SK-N-SH (cell line): ENCODE measurements at regions not wholly inside any gene's neighbourhood (a gene's known extent, or its start where the extent isn't known, plus 50 kb on each side); places are given as distances from the start of the nearest gene placed in this dataset.
A peak's percentile ranks its signal among the peaks of the same experiment; 100 is the strongest.

ENCODE experiments used
- CTCF ChIA-PET: fragments of 300-600, 350-600 bp; formaldehyde crosslinking; extraction: SDS; loops from one replicate; lab custom pipeline; 2021; lab: Yijun Ruan, JAX
- POLR2A ChIA-PET: fragments of 350-600 bp; sonication (Branson Sonifier 250); formaldehyde crosslinking; extraction: SDS; loops from one replicate; lab custom pipeline; 2020; ENCODE audit warnings: antibody characterized with exemption, inconsistent platforms; lab: Yijun Ruan, JAX
- DNase-seq: peaks from one replicate; pipeline ENCODE4 v3.0.0; 2012
- H2AFZ ChIP-seq: fragments of 200-600 bp; sonication (generic); 2 replicates; pipeline ENCODE4 v1.8.1; 2016; ENCODE audit warnings: antibody characterized with exemption, mild to moderate bottlenecking, low read depth
- H3F3A ChIP-seq: fragments of 200-600 bp; sonication (generic); replicated peaks from 2 replicates; pipeline ENCODE3; 2016; ENCODE audit warnings: antibody characterized with exemption, mild to moderate bottlenecking; ENCODE audit not compliant: insufficient read depth
- H3K27ac ChIP-seq, 2 experiments: fragments of 200-500 bp in 1 of 2; fragments of 200-600 bp in 1 of 2; sonication (Bioruptor generic) in 1 of 2; sonication (generic), shearing (Covaris generic) in 1 of 2; 2 replicates each; pipeline versions ENCODE4 v1.5.1 to v1.6.1; 2014 to 2016; ENCODE audit warnings: low read depth in 2 of 2, inconsistent platforms in 1 of 2, low read length in 1 of 2, mild to moderate bottlenecking in 1 of 2, mixed read lengths in 1 of 2
- H3K27me3 ChIP-seq: fragments of 200-600 bp; sonication (generic), shearing (Covaris generic); 2 replicates; pipeline ENCODE4 v1.6.1; 2016; ENCODE audit warnings: mixed run types; ENCODE audit not compliant: insufficient read depth
- H3K36me3 ChIP-seq, 2 experiments: fragments of 200-500 bp in 1 of 2; fragments of 200-600 bp in 1 of 2; sonication (Bioruptor generic) in 1 of 2; sonication (generic) in 1 of 2; replicated peaks in 1 of 2; 2 replicates each; pipeline versions ENCODE3 to v1.5.1; 2014 to 2016; ENCODE audit warnings: low read length in 1 of 2, mild to moderate bottlenecking in 1 of 2; ENCODE audit not compliant: insufficient read depth in 2 of 2, control insufficient read depth in 1 of 2
- H3K4me1 ChIP-seq, 2 experiments: fragments of 200-500 bp in 1 of 2; fragments of 200-600 bp in 1 of 2; sonication (Bioruptor generic) in 1 of 2; sonication (generic), shearing (Covaris generic) in 1 of 2; 2 replicates each; pipeline versions ENCODE4 v1.5.1 to v1.6.1; 2014 to 2016; ENCODE audit warnings: low read depth in 1 of 2, low read length in 1 of 2, mixed run types in 1 of 2; ENCODE audit not compliant: insufficient read depth in 2 of 2, control insufficient read depth in 1 of 2
- H3K4me2 ChIP-seq: fragments of 200-600 bp; sonication (generic), shearing (Covaris generic); 2 replicates; pipeline ENCODE4 v1.6.1; 2017; ENCODE audit warnings: mixed run types
- H3K4me3 ChIP-seq, 2 experiments: fragments of 200-500 bp in 1 of 2; fragments of 200-600 bp in 1 of 2; sonication (Bioruptor generic) in 1 of 2; sonication (generic), shearing (Covaris generic) in 1 of 2; 2 replicates each; pipeline versions ENCODE4 v1.5.1 to v1.8.1; 2014 to 2016; ENCODE audit warnings: low read depth in 2 of 2, inconsistent platforms in 1 of 2, low read length in 1 of 2, mild to moderate bottlenecking in 1 of 2, mixed read lengths in 1 of 2, moderate library complexity in 1 of 2
- H3K79me2 ChIP-seq: fragments of 200-600 bp; sonication (generic); 2 replicates; pipeline ENCODE4 v1.8.1; 2017; ENCODE audit warnings: mild to moderate bottlenecking; ENCODE audit not compliant: insufficient read depth
- H3K9ac ChIP-seq: fragments of 200-600 bp; sonication (generic); 2 replicates; pipeline ENCODE4 v1.6.1; 2017; ENCODE audit warnings: mixed run types
- H3K9me2 ChIP-seq: fragments of 200-600 bp; sonication (generic); 2 replicates; pipeline ENCODE4 v1.6.1; 2017; ENCODE audit warnings: mixed run types
- H3K9me3 ChIP-seq: fragments of 200-600 bp; sonication (generic); 2 replicates; pipeline ENCODE4 v1.6.1; 2017; ENCODE audit warnings: mixed run types, mild to moderate bottlenecking, moderate library complexity
- H4K20me1 ChIP-seq: fragments of 200-600 bp; sonication (generic); 2 replicates; pipeline ENCODE4 v1.6.1; 2017; ENCODE audit warnings: mild to moderate bottlenecking, mixed run types; ENCODE audit not compliant: insufficient read depth
- EP300 ChIP-seq, 2 experiments: IDR thresholded peaks; 2 replicates each; pipeline versions ENCODE4 v1.4.0 to v1.6.1; 2012; ENCODE audit warnings: borderline replicate concordance in 1 of 2, low read depth in 1 of 2, low read length in 1 of 2
- FOSL2 ChIP-seq: IDR thresholded peaks from 2 replicates; pipeline ENCODE4 v1.4.0; 2012; ENCODE audit warnings: low read depth, mild to moderate bottlenecking, moderate library complexity, borderline replicate concordance
- FOXJ3 ChIP-seq: sonication (generic); formaldehyde crosslinking; IDR thresholded peaks from 2 replicates; pipeline ENCODE4 v1.5.1; 2020; ENCODE audit warnings: mild to moderate bottlenecking, missing genetic modification reagents
- FOXM1 ChIP-seq: IDR thresholded peaks from 2 replicates; pipeline ENCODE4 v1.4.0; 2012; ENCODE audit warnings: low read depth, mild to moderate bottlenecking
- JUND ChIP-seq: IDR thresholded peaks from 2 replicates; pipeline ENCODE4 v1.4.0; 2012
- NFIC ChIP-seq: IDR thresholded peaks from 2 replicates; pipeline ENCODE4 v1.4.0; 2012; ENCODE audit warnings: borderline replicate concordance
- POLR2AphosphoS5 ChIP-seq: IDR thresholded peaks from 2 replicates; pipeline ENCODE4 v1.6.1; 2012; ENCODE audit warnings: low read depth, low read length
- RAD21 ChIP-seq: IDR thresholded peaks from 2 replicates; pipeline ENCODE4 v1.6.1; 2012; ENCODE audit warnings: mild to moderate bottlenecking, low read length
- RXRA ChIP-seq: IDR thresholded peaks from 2 replicates; pipeline ENCODE4 v1.4.0; 2012; ENCODE audit warnings: low read depth, mild to moderate bottlenecking, borderline replicate concordance
- SIN3A ChIP-seq: IDR thresholded peaks from 2 replicates; pipeline ENCODE4 v1.6.1; 2012; ENCODE audit warnings: low read depth, mild to moderate bottlenecking, low read length, moderate library complexity, borderline replicate concordance
- TAF1 ChIP-seq: IDR thresholded peaks from 2 replicates; pipeline ENCODE4 v1.6.1; 2012; ENCODE audit warnings: low read depth, mild to moderate bottlenecking, low read length, moderate library complexity, borderline replicate concordance
- TCF12 ChIP-seq: IDR thresholded peaks from 2 replicates; pipeline ENCODE4 v1.4.0; 2012
- TEAD4 ChIP-seq: IDR thresholded peaks from 2 replicates; pipeline ENCODE4 v1.4.0; 2012; ENCODE audit warnings: mild to moderate bottlenecking, borderline replicate concordance; ENCODE audit not compliant: insufficient read depth
- YY1 ChIP-seq: IDR thresholded peaks from 2 replicates; pipeline ENCODE4 v1.4.0; 2012; ENCODE audit warnings: low read depth, mild to moderate bottlenecking
- WGBS: methylation state at CpG from one replicate; pipeline ENCODE4 v1.1.6; 2017; ENCODE audit warnings: low lambda C conversion rate; 5-methylcytosine and 5-hydroxymethylcytosine counted together
- TF ChIP-seq, protein P1 (sequence below): IDR thresholded peaks from 2 replicates; pipeline ENCODE4 v1.4.0; 2012; ENCODE audit warnings: low read depth, borderline replicate concordance
- TF ChIP-seq, protein P2 (sequence below): IDR thresholded peaks from 2 replicates; pipeline ENCODE4 v1.6.1; 2012; ENCODE audit warnings: mild to moderate bottlenecking, low read depth, low read length, moderate library complexity
- TF ChIP-seq, protein P3 (sequence below): fragments of 150-350 bp; IDR thresholded peaks from 2 replicates; pipeline ENCODE4 v1.6.1; 2016; ENCODE audit warnings: mild to moderate bottlenecking, low read depth, low read length
- TF ChIP-seq, protein P4 (sequence below): IDR thresholded peaks from 2 replicates; pipeline ENCODE4 v1.4.0; 2012; ENCODE audit warnings: low read depth

DNA sequence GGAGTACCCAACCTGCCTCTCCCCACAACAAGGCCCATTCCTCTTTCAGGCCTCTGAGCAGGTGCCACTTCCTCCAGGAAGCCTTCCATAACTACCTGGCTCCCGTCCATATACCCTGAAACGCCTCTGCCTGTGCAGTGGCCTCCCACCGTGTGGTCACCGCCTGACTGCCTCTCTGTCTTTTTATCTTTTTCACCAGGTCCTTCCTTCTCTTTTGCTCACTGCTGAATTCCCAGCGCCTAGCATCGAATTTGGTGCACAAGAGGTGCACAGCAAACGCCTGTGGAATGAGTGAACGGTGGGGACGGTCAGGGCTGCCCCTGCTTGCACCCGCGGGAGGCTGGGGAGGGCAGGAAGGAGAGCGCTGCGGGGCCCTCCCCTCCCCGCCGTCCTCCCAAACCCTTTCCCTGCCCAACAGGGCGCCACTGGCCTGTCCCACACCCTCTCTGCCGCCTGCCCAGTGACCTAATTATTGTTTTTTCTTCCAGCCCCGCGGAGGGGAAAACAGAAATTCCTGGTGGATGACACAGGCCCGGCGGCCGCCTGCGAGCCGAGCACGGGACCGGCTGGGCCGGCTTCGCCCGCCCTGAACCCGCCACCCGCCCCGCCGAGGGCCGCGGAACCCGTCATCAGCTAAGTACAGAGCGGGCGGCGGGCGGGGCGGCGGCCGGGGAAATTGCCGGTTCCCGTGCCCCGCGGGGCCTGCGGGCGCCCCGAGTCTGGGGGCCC is 140.1 kb downstream of the SMAD6 start:
- H3K79me2 ChIP-seq, result peaks cover 25% of the 10 kb centered on the region
- WGBS, result 17% methylated on average over 16 of the region's 50 CpGs
- peaks cover 0 to 5% of the 10 kb centered on the region in 2 experiments for H3K36me3 ChIP-seq
- no peaks in the 10 kb centered on the region for H3K9me3 ChIP-seq
- TF ChIP-seq JUND, result peak; percentile 81
- TF ChIP-seq FOSL2, result peak; percentile 59; the same call in 1 of the 2 replicates
- peak; percentile 76 for TF ChIP-seq TCF12
- no peak for TF ChIP-seq RAD21
- peak; percentile 40; the same call in 1 of the 2 replicates for TF ChIP-seq NFIC
- TF ChIP-seq FOXJ3, result no peak
- TF ChIP-seq EP300 (IDR thresholded peaks at IDR 0.05; ENCODE audit: borderline replicate concordance in 1 of 2, low read depth in 1 of 2, low read length in 1 of 2), result peak in 1 of 2 experiments; percentile 84; a peak in 1 of 4 replicates
- peak; percentile 68; the same call in 1 of the 2 replicates for TF ChIP-seq TAF1
- TF ChIP-seq, protein P1, sequence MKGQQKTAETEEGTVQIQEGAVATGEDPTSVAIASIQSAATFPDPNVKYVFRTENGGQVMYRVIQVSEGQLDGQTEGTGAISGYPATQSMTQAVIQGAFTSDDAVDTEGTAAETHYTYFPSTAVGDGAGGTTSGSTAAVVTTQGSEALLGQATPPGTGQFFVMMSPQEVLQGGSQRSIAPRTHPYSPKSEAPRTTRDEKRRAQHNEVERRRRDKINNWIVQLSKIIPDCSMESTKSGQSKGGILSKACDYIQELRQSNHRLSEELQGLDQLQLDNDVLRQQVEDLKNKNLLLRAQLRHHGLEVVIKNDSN, result no peak
- TF ChIP-seq TEAD4, result peak; percentile 95
- TF ChIP-seq, protein P2, sequence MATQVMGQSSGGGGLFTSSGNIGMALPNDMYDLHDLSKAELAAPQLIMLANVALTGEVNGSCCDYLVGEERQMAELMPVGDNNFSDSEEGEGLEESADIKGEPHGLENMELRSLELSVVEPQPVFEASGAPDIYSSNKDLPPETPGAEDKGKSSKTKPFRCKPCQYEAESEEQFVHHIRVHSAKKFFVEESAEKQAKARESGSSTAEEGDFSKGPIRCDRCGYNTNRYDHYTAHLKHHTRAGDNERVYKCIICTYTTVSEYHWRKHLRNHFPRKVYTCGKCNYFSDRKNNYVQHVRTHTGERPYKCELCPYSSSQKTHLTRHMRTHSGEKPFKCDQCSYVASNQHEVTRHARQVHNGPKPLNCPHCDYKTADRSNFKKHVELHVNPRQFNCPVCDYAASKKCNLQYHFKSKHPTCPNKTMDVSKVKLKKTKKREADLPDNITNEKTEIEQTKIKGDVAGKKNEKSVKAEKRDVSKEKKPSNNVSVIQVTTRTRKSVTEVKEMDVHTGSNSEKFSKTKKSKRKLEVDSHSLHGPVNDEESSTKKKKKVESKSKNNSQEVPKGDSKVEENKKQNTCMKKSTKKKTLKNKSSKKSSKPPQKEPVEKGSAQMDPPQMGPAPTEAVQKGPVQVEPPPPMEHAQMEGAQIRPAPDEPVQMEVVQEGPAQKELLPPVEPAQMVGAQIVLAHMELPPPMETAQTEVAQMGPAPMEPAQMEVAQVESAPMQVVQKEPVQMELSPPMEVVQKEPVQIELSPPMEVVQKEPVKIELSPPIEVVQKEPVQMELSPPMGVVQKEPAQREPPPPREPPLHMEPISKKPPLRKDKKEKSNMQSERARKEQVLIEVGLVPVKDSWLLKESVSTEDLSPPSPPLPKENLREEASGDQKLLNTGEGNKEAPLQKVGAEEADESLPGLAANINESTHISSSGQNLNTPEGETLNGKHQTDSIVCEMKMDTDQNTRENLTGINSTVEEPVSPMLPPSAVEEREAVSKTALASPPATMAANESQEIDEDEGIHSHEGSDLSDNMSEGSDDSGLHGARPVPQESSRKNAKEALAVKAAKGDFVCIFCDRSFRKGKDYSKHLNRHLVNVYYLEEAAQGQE, result no peak
- peak; percentile 53; the same call in 1 of the 2 replicates for TF ChIP-seq YY1
- TF ChIP-seq SIN3A, result peak; percentile 67; the same call in 1 of the 2 replicates
- TF ChIP-seq POLR2AphosphoS5, result peak; percentile 51
- peak; percentile 60; the same call in 1 of the 2 replicates for TF ChIP-seq FOXM1
- peak; percentile 85; the same call in 1 of the 2 replicates for TF ChIP-seq RXRA
- TF ChIP-seq, protein P3, sequence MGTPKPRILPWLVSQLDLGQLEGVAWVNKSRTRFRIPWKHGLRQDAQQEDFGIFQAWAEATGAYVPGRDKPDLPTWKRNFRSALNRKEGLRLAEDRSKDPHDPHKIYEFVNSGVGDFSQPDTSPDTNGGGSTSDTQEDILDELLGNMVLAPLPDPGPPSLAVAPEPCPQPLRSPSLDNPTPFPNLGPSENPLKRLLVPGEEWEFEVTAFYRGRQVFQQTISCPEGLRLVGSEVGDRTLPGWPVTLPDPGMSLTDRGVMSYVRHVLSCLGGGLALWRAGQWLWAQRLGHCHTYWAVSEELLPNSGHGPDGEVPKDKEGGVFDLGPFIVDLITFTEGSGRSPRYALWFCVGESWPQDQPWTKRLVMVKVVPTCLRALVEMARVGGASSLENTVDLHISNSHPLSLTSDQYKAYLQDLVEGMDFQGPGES, result no peak
- TF ChIP-seq, protein P4, sequence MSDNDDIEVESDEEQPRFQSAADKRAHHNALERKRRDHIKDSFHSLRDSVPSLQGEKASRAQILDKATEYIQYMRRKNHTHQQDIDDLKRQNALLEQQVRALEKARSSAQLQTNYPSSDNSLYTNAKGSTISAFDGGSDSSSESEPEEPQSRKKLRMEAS, result peak; percentile 44; the same call in 1 of the 2 replicates
- peaks cover 29% of the 10 kb centered on the region for H3F3A ChIP-seq
- H3K9ac ChIP-seq, result peak overlapping the region; percentile 85
- DNase-seq, result peak; percentile 85
- peak overlapping the region; percentile 47 to 48 for H3K4me3 ChIP-seq
- H2AFZ ChIP-seq, result no peak overlapping the region
- ChIA-PET POLR2A (no interaction called here), CTCF (interaction anchor here (1.4 to 3.6 kb wide), 2 partner anchors 11 to 16 kb away, joined by 3 to 17 read pairs; no protein-coding TSS in a partner anchor)
- H3K4me2 ChIP-seq, result peak overlapping the region; percentile 84
- peaks cover 7 to 23% of the 10 kb centered on the region in 2 experiments; a peak in 3 of 4 replicates for H3K4me1 ChIP-seq
- H3K27me3 ChIP-seq, result no peaks in the 10 kb centered on the region
- no peaks in the 10 kb centered on the region for H3K9me2 ChIP-seq
- H4K20me1 ChIP-seq, result no peaks in the 10 kb centered on the region
- H3K27ac ChIP-seq, result peak overlapping the region; percentile 2 to 97; a peak in 3 of 4 replicates
